ENCODE measurements at regions not wholly inside any gene's neighbourhood (a gene's known extent, or its start where the extent isn't known, plus 50 kb on each side); places are given as distances from the start of the nearest gene placed in this dataset.

DNA sequence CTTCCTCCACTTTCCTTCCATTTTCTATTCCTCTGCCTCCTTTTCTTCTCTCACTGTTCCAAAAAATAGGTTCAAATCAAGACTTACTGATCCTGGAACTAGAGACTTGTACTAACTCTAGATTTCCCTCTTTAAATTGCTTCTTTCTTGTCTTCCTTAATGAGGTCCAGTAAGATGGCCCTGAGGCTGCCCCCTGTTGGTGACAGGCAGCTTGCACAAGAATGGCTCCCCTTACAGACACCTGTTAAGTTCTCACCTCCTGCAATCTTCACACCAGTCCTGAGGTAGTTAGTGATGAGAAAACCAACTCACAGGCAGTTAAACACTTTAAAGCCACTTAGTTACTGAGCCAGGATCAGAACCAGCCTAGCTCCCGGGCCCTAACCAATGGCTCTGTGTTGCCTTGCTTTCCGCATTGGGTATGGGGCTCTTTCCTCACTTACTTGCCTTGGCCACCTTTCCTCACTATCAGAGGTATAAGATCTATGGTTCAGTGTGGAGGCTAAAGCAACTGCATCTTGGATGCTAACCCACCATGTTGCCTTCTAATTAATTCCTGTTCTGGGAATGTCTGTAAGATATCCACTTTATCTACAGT lies 130.6 kb downstream of the AKAIN1 start:
- 95% methylated on average over 2 of the region's 2 CpGs for WGBS, 2 donors
- Histone ChIP-seq H3K27me3 (no peaks in the 10 kb centered on the region), H3K9me3 (no peaks in the 10 kb centered on the region), H3K27ac (no peak overlapping the region), H3K36me3 (no peaks in the 10 kb centered on the region), H3K4me3 (no peak overlapping the region), H3K4me1 (no peaks in the 10 kb centered on the region)
- DNase-seq, result no peak
- TF ChIP-seq POLR2AphosphoS5 (IDR thresholded peaks at IDR 0.05) (no peak), POLR2A (IDR thresholded peaks at IDR 0.05) (no peak), CTCF (IDR thresholded peaks at IDR 0.05) (no peak), EP300 (IDR thresholded peaks at IDR 0.05) (no peak)
- intact Hi-C loops (cut with DNase I), result no loop called here

GRCh38 chr18:5065615-5066014 lies 131.4 kb downstream of the AKAIN1 start:
- no peak for TF ChIP-seq EP300 (IDR thresholded peaks at IDR 0.05)
- TF ChIP-seq CTCF (IDR thresholded peaks at IDR 0.05), result no peak
- no peak for TF ChIP-seq POLR2A (IDR thresholded peaks at IDR 0.05)
- TF ChIP-seq POLR2AphosphoS5 (IDR thresholded peaks at IDR 0.05), result no peak
- intact Hi-C loops (cut with DNase I), result no loop called here
- Histone ChIP-seq H3K4me3 (no peak overlapping the region), H3K27me3 (no peaks in the 10 kb centered on the region), H3K27ac (no peak overlapping the region), H3K4me1 (no peaks in the 10 kb centered on the region), H3K9me3 (no peaks in the 10 kb centered on the region), H3K36me3 (no peaks in the 10 kb centered on the region)
- DNase-seq, result no peak
- 79 to 89% methylated on average over 2 of the region's 2 CpGs for WGBS, 2 donors

GRCh38 chr18:5064841-5065370 lies 132.2 kb downstream of the AKAIN1 start:
- no peaks in the 10 kb centered on the region for H3K9me3 ChIP-seq
- 84 to 90% methylated on average over 5 of the region's 5 CpGs for WGBS, 2 donors

GRCh38 chr18:5061785-5062184 lies 135.3 kb downstream of the AKAIN1 start:
- intact Hi-C loops (cut with DNase I), result no loop called here
- Histone ChIP-seq H3K27ac (no peak overlapping the region), H3K36me3 (no peaks in the 10 kb centered on the region), H3K27me3 (no peaks in the 10 kb centered on the region), H3K9me3 (no peaks in the 10 kb centered on the region), H3K4me1 (no peaks in the 10 kb centered on the region), H3K4me3 (no peak overlapping the region)
- WGBS, 2 donors, result 77 to 78% methylated on average over 2 of the region's 2 CpGs
- DNase-seq, result no peak
- TF ChIP-seq POLR2A (IDR thresholded peaks at IDR 0.05) (no peak), EP300 (IDR thresholded peaks at IDR 0.05) (no peak), CTCF (IDR thresholded peaks at IDR 0.05) (no peak), POLR2AphosphoS5 (IDR thresholded peaks at IDR 0.05) (no peak)

More at GRCh38 chr18:5064841-5065370, 132.2 kb downstream of the AKAIN1 start:
- H3K36me3 ChIP-seq, result no peaks in the 10 kb centered on the region
- no peak overlapping the region for H3K4me3 ChIP-seq
- intact Hi-C loops (cut with DNase I), result no loop called here
- DNase-seq, result no peak
- no peaks in the 10 kb centered on the region for H3K27me3 ChIP-seq
- no peak overlapping the region for H3K27ac ChIP-seq
- no peaks in the 10 kb centered on the region for H3K4me1 ChIP-seq
- TF ChIP-seq CTCF (IDR thresholded peaks at IDR 0.05), result no peak
- TF ChIP-seq POLR2A (IDR thresholded peaks at IDR 0.05), result no peak
- no peak for TF ChIP-seq EP300 (IDR thresholded peaks at IDR 0.05)
- no peak for TF ChIP-seq POLR2AphosphoS5 (IDR thresholded peaks at IDR 0.05)

DNA sequence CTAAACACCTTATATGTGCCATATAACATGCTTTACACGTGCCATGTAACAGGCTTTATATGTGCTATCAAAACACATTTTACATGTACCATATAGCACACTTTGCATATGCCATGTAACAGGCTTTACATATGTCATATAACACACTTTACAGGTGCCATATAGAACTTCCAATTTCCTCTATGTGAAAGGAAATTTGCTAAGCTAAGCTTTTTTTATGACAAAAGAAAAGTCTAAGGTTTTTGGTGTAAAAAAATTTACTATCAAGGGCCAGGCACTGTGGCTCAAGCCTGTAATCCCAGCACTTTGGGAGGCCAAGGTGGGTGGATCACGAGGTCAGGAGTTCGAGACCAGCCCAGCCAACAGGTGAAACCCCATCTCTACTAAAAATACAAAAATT lies 136.5 kb downstream of the AKAIN1 start:
- H3K4me1 ChIP-seq, result no peaks in the 10 kb centered on the region
- H3K4me3 ChIP-seq, result no peak overlapping the region
- intact Hi-C loops (cut with DNase I), result no loop called here
- H3K27me3 ChIP-seq, result no peaks in the 10 kb centered on the region
- H3K27ac ChIP-seq, result no peak overlapping the region
- 80 to 91% methylated on average over 3 of the region's 3 CpGs for WGBS, 2 donors
- no peaks in the 10 kb centered on the region for H3K36me3 ChIP-seq
- no peak for TF ChIP-seq POLR2AphosphoS5 (IDR thresholded peaks at IDR 0.05)
- no peak for TF ChIP-seq EP300 (IDR thresholded peaks at IDR 0.05)
- no peak for DNase-seq
- H3K9me3 ChIP-seq, result no peaks in the 10 kb centered on the region
